HCT116 (cell line): ENCODE measurements at regions not wholly inside any gene's neighbourhood (a gene's known extent, or its start where the extent isn't known, plus 50 kb on each side); places are given as distances from the start of the nearest gene placed in this dataset.

ENCODE experiments used
- ATAC-seq: fragments of 200-7000 bp; cut with Tn5 transposase; 2 replicates; pipeline ENCODE4 v1.9.1; 2020; ENCODE audit warnings: mild to moderate bottlenecking, moderate library complexity
- BruUV-seq: library from RNA; stranded (reverse); fragments of 400-500 nt; replicated peaks from 2 replicates; lab custom pipeline; 2021; lab: Mats Ljungman, UMichigan
- CTCF ChIA-PET: fragments of 300-600 bp; sonication (Branson Sonifier 250); formaldehyde crosslinking; loops from one replicate; lab custom pipeline; 2021; ENCODE audit warnings: antibody characterized with exemption; lab: Charles Lee
- POLR2A ChIA-PET: fragments of 300-600, 350-600 bp; sonication (Branson Sonifier 250); formaldehyde crosslinking; loops from one replicate; lab custom pipeline; 2021; ENCODE audit warnings: antibody characterized with exemption; lab: Charles Lee
- RAD21 ChIA-PET, 2 experiments: fragments of 300-600 bp; sonication (Branson Sonifier 250); formaldehyde crosslinking; loops; one replicate each; lab custom pipeline; 2023; ENCODE audit warnings: low total read pairs in 2 of 2; ENCODE audit not compliant: uncharacterized antibody in 2 of 2, unreplicated experiment in 2 of 2, low non-redundant PET in 1 of 2; lab: Charles Lee
- DNase-seq: peaks from one replicate; pipeline ENCODE4 v3.0.0-alpha.2; 2010; ENCODE audit warnings: low read depth, low spot score
- H2AFZ ChIP-seq: fragments of 200-600 bp; shearing (Covaris generic), sonication (generic); 2 replicates; pipeline ENCODE4 v1.6.1; 2017; ENCODE audit warnings: low read depth, mixed run types, mixed read lengths, antibody characterized with exemption, low read length; ENCODE audit not compliant: poor library complexity, severe bottlenecking
- H3K27ac ChIP-seq: 2 replicates; pipeline ENCODE4 v1.5.1; 2012; ENCODE audit warnings: low read depth, low read length
- H3K27me3 ChIP-seq: fragments of 200-600 bp; sonication (generic); 2 replicates; pipeline ENCODE4 v1.6.1; 2016; ENCODE audit warnings: mixed run types, low read length, mixed read lengths; ENCODE audit not compliant: insufficient read depth
- H3K36me3 ChIP-seq, 2 experiments: fragments of 200-500 bp in 1 of 2; fragments of 200-600 bp in 1 of 2; sonication (Bioruptor generic) in 1 of 2; sonication (generic) in 1 of 2; 2 replicates each; pipeline versions ENCODE4 v1.5.1 to v1.6.1; 2014 to 2016; ENCODE audit warnings: low read length in 2 of 2, inconsistent platforms in 1 of 2, mixed read lengths in 1 of 2, mixed run types in 1 of 2; ENCODE audit not compliant: insufficient read depth in 2 of 2, control insufficient read depth in 1 of 2
- H3K4me1 ChIP-seq, 2 experiments: fragments of 200-600 bp in 1 of 2; sonication (generic) in 1 of 2; 2 replicates each; pipeline versions ENCODE4 v1.5.1 to v1.6.1; 2012 to 2017; ENCODE audit warnings: low read length in 2 of 2, inconsistent platforms in 1 of 2, mild to moderate bottlenecking in 1 of 2, mixed read lengths in 1 of 2, mixed run types in 1 of 2, moderate library complexity in 1 of 2; ENCODE audit not compliant: insufficient read depth in 2 of 2, control insufficient read depth in 1 of 2
- H3K4me2 ChIP-seq: fragments of 200-600 bp; sonication (generic); 2 replicates; pipeline ENCODE4 v1.6.1; 2017; ENCODE audit warnings: mixed run types, low read length, mixed read lengths
- H3K4me3 ChIP-seq, 2 experiments: fragments of 200-600 bp in 1 of 2; sonication (generic) in 1 of 2; replicated peaks in 1 of 2; 2 replicates each; pipeline ENCODE4 v1.5.1; 2011 to 2016; ENCODE audit warnings: low read length in 2 of 2, control low read depth in 1 of 2, low read depth in 1 of 2, mild to moderate bottlenecking in 1 of 2, mixed read lengths in 1 of 2, mixed run types in 1 of 2
- H3K79me2 ChIP-seq: fragments of 200-600 bp; sonication (generic); 2 replicates; pipeline ENCODE4 v1.6.1; 2017; ENCODE audit warnings: mild to moderate bottlenecking, mixed run types, low read length, moderate library complexity, mixed read lengths; ENCODE audit not compliant: insufficient read depth
- H3K9ac ChIP-seq: fragments of 200-600 bp; sonication (generic); 2 replicates; pipeline ENCODE4 v1.6.1; 2016; ENCODE audit warnings: low read length, mixed read lengths
- H3K9me2 ChIP-seq: fragments of 200-600 bp; sonication (generic), shearing (Covaris generic); 2 replicates; pipeline ENCODE4 v1.6.1; 2017; ENCODE audit warnings: mixed run types, mild to moderate bottlenecking, moderate library complexity; ENCODE audit not compliant: insufficient read depth
- H3K9me3 ChIP-seq, 2 experiments: fragments of 200-500 bp in 1 of 2; fragments of 200-600 bp in 1 of 2; sonication (Bioruptor generic) in 1 of 2; sonication (generic) in 1 of 2; 2 replicates each; pipeline ENCODE4 v1.6.1; 2014 to 2017; ENCODE audit warnings: low read length in 2 of 2, mixed read lengths in 2 of 2, inconsistent platforms in 1 of 2, low read depth in 1 of 2, mild to moderate bottlenecking in 1 of 2, mixed run types in 1 of 2, moderate library complexity in 1 of 2; ENCODE audit not compliant: control insufficient read depth in 1 of 2, insufficient read depth in 1 of 2
- H4K20me1 ChIP-seq: fragments of 200-600 bp; sonication (generic), shearing (Covaris generic); 2 replicates; pipeline ENCODE4 v1.6.1; 2017; ENCODE audit warnings: mixed run types, mild to moderate bottlenecking, moderate library complexity; ENCODE audit not compliant: insufficient read depth
- ATF3 ChIP-seq: IDR thresholded peaks from 2 replicates; pipeline ENCODE4 v1.6.1; 2012
- CBX3 ChIP-seq: IDR thresholded peaks from 2 replicates; pipeline ENCODE4 v1.6.1; 2012; ENCODE audit warnings: low read depth
- CEBPB ChIP-seq: IDR thresholded peaks from 2 replicates; pipeline ENCODE4 v1.6.1; 2012; ENCODE audit warnings: low read depth
- CTCF ChIP-seq, 3 experiments: fragments of 200-600 bp in 1 of 3; sonication (generic) in 1 of 3; IDR thresholded peaks in 2 of 3; conservative IDR thresholded peaks in 1 of 3; 2 replicates each; pipeline ENCODE4 v1.5.1; 2012 to 2017; ENCODE audit warnings: low read depth in 2 of 3, low read length in 2 of 3, antibody characterized with exemption in 1 of 3, borderline replicate concordance in 1 of 3, control low read depth in 1 of 3, mild to moderate bottlenecking in 1 of 3, mixed read lengths in 1 of 3, mixed run types in 1 of 3, moderate library complexity in 1 of 3; ENCODE audit not compliant: insufficient read depth in 1 of 3
- EGR1 ChIP-seq: IDR thresholded peaks from 2 replicates; pipeline ENCODE4 v1.6.1; 2012; ENCODE audit warnings: low read depth
- ELF1 ChIP-seq: IDR thresholded peaks from 2 replicates; pipeline ENCODE4 v1.6.1; 2012; ENCODE audit warnings: low read depth, borderline replicate concordance
- JUND ChIP-seq: IDR thresholded peaks from 2 replicates; pipeline ENCODE4 v1.6.1; 2012
- MAX ChIP-seq: IDR thresholded peaks from 2 replicates; pipeline ENCODE4 v1.6.1; 2012
- POLR2AphosphoS5 ChIP-seq: IDR thresholded peaks from 2 replicates; pipeline ENCODE4 v1.6.1; 2011; ENCODE audit warnings: mild to moderate bottlenecking, low read depth, low read length, moderate library complexity
- RAD21 ChIP-seq: IDR thresholded peaks from 2 replicates; pipeline ENCODE4 v1.6.1; 2012; ENCODE audit warnings: low read depth, mild to moderate bottlenecking
- SIN3A ChIP-seq: IDR thresholded peaks from 2 replicates; pipeline ENCODE4 v1.6.1; 2012; ENCODE audit warnings: low read depth
- YY1 ChIP-seq: IDR thresholded peaks from 2 replicates; pipeline ENCODE4 v1.6.1; 2011; ENCODE audit warnings: low read length, low read depth, moderate library complexity, mild to moderate bottlenecking; ENCODE audit not compliant: insufficient replicate concordance; ENCODE audit errors: extremely low read depth
- ZFX ChIP-seq: fragments of 450-650 bp; IDR thresholded peaks from 2 replicates; pipeline ENCODE4 v1.6.1; 2017
- ZNF274 ChIP-seq: fragments of 200-500 bp; sonication (Bioruptor generic); IDR thresholded peaks from 2 replicates; pipeline ENCODE4 v1.6.1; 2014; ENCODE audit warnings: mild to moderate bottlenecking, low read depth, low read length, inconsistent platforms
- intact Hi-C: fragments of 100-400 bp; cut with micrococcal nuclease; formaldehyde crosslinking; loops from 2 replicates; pipeline ENCODE4 v1.10.0; 2022

GRCh38 chr7:108789451-108789850, 219.8 kb downstream of the DNAJB9 start:
- Histone ChIP-seq H3K79me2 (no peaks in the 10 kb centered on the region), H3K9ac (no peak overlapping the region), H3K4me1 (no peaks in the 10 kb centered on the region), H3K4me3 (no peak overlapping the region), H3K4me2 (no peak overlapping the region), H3K36me3 (no peaks in the 10 kb centered on the region), H3K27ac (no peak overlapping the region), H2AFZ (no peak overlapping the region), H3K9me2 (no peaks in the 10 kb centered on the region), H3K27me3 (no peaks in the 10 kb centered on the region), H4K20me1 (no peaks in the 10 kb centered on the region), H3K9me3 (no peaks in the 10 kb centered on the region; a peak in 1 of 4 replicates)
- ChIA-PET RAD21 (no interaction called here), POLR2A (no interaction called here), CTCF (no interaction called here)
- DNase-seq (no peak), ATAC-seq (no peak)
- no TSS peak for BruUV-seq
- TF ChIP-seq YY1: no peak
- TF ChIP-seq CTCF (IDR thresholded peaks at IDR 0.05 in 2 of 3, conservative IDR thresholded peaks at IDR 0.05 in 1 of 3; ENCODE audit: borderline replicate concordance in 1 of 3, insufficient read depth in 1 of 3, low read depth in 2 of 3, low read length in 2 of 3): no peak
- TF ChIP-seq JUND: no peak
- no peak for TF ChIP-seq POLR2AphosphoS5
- TF ChIP-seq CBX3: no peak
- TF ChIP-seq MAX: no peak
- TF ChIP-seq SIN3A: no peak
- no peak for TF ChIP-seq ZFX
- TF ChIP-seq EGR1: no peak
- no peak for TF ChIP-seq ZNF274
- no peak for TF ChIP-seq CEBPB
- TF ChIP-seq ELF1: no peak
- TF ChIP-seq RAD21: no peak
- no peak for TF ChIP-seq ATF3
- intact Hi-C loops: no loop called here
